Gastroesophageal sphincter (tissue), 4 donors: ENCODE measurements at regions not wholly inside any gene's neighbourhood (a gene's known extent, or its start where the extent isn't known, plus 50 kb on each side); places are given as distances from the start of the nearest gene placed in this dataset.
"Not testable (repeated sequence)": the region's sequence is repeated elsewhere in the genome, so short reads cannot be mapped to it uniquely, and the experiment has no call there.

ENCODE experiments used
- ATAC-seq: fragments of 150-250 bp; one replicate; pipeline ENCODE4 v1.9.1; 2016; ENCODE audit warnings: mild to moderate bottlenecking, moderate library complexity
- H3K27ac ChIP-seq, 4 donors: fragments of 200-600 bp; sonication (generic) in 3 of 4; 1 replicate in 3 of 4; 2 replicates in 1 of 4; pipeline ENCODE4 v1.5.1; 2016 to 2019
- H3K27me3 ChIP-seq: fragments of 200-600 bp; sonication (generic); one replicate; pipeline ENCODE4 v1.5.1; 2019
- H3K36me3 ChIP-seq, 2 donors: fragments of 200-600 bp; sonication (generic); one replicate each; pipeline ENCODE4 v1.5.1; 2019; ENCODE audit warnings: control low read depth in 1 of 2
- H3K4me1 ChIP-seq, 3 donors: fragments of 200-600 bp; sonication (generic); 1 replicate in 2 of 3; 2 replicates in 1 of 3; pipeline ENCODE4 v1.5.1; 2016 to 2019; ENCODE audit warnings: control low read depth in 2 of 3
- H3K4me3 ChIP-seq, 2 donors: fragments of 200-600 bp; sonication (generic); one replicate each; pipeline ENCODE4 v1.5.1; 2019; ENCODE audit warnings: mild to moderate bottlenecking in 1 of 2, moderate library complexity in 1 of 2
- H3K9me3 ChIP-seq, 3 donors: fragments of 200-600 bp; sonication (generic); one replicate each; pipeline ENCODE4 v1.5.1; 2017 to 2019; ENCODE audit warnings: control low read depth in 2 of 3
- CTCF ChIP-seq, 4 experiments: fragments of 200-600 bp in 2 of 4; fragments of 450-650 bp in 2 of 4; sonication (generic) in 1 of 4; IDR thresholded peaks; one replicate each; pipeline ENCODE4 v1.5.1; 2017 to 2019; ENCODE audit warnings: antibody characterized with exemption in 4 of 4, mild to moderate bottlenecking in 2 of 4, moderate library complexity in 2 of 4
- EP300 ChIP-seq: sonication (generic); formaldehyde crosslinking; IDR thresholded peaks from one replicate; pipeline ENCODE4 v1.6.1; 2017; ENCODE audit warnings: antibody characterized with exemption, mild to moderate bottlenecking
- POLR2A ChIP-seq, 2 donors: fragments of 450-650 bp; IDR thresholded peaks; one replicate each; pipeline ENCODE4 v1.6.1; 2017; ENCODE audit warnings: antibody characterized with exemption in 2 of 2, mild to moderate bottlenecking in 2 of 2, moderate library complexity in 1 of 2
- POLR2AphosphoS5 ChIP-seq: sonication (generic); formaldehyde crosslinking; IDR thresholded peaks from one replicate; pipeline ENCODE4 v1.6.1; 2017; ENCODE audit warnings: antibody characterized with exemption
- WGBS, 2 donors: methylation state at CpG; one replicate each; pipeline ENCODE4 v1.1.5; 2018; ENCODE audit warnings: low coverage in 1 of 2; 5-methylcytosine and 5-hydroxymethylcytosine counted together

DNA sequence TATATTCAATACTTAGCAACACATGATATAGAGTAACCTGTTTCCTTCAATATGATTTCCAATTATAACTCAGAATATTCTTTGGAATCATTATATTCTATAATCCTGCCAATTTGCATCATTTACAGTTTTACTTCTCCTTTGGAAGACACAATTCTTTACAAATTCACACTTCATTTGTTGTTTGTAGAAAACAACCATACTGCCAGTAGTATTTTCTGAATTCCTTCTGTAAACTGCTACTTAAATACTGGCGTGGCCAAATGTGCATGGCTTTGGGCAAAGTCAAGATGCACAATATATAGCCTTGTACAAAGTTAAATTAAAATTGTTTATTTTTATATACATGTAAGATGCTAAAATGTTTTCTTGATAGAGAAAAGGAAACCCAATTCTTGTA is 687.1 kb upstream of the NEGR1 start:
- Histone ChIP-seq H3K4me1 (no peaks in the 10 kb centered on the region), H3K9me3 (no peaks in the 10 kb centered on the region), H3K4me3 (no peak overlapping the region), H3K27me3 (no peaks in the 10 kb centered on the region), H3K27ac (no peak overlapping the region), H3K36me3 (no peaks in the 10 kb centered on the region)
- WGBS, 2 donors = 100% methylated on average over 1 of the region's 1 CpG
- ATAC-seq = no peak
- TF ChIP-seq EP300 = no peak
- no peak for TF ChIP-seq POLR2A (IDR thresholded peaks at IDR 0.05)
- no peak for TF ChIP-seq CTCF (IDR thresholded peaks at IDR 0.05)
- TF ChIP-seq POLR2AphosphoS5 = no peak

GRCh38 chr1:72954943-72955342 is 672.6 kb upstream of the NEGR1 start:
- H3K9me3 ChIP-seq = no peaks in the 10 kb centered on the region
- H3K27me3 ChIP-seq = no peaks in the 10 kb centered on the region
- H3K36me3 ChIP-seq = no peaks in the 10 kb centered on the region
- no peak overlapping the region for H3K4me3 ChIP-seq
- ATAC-seq = no peak
- H3K4me1 ChIP-seq = no peaks in the 10 kb centered on the region
- no peak for TF ChIP-seq CTCF (IDR thresholded peaks at IDR 0.05)
- no peak overlapping the region for H3K27ac ChIP-seq

GRCh38 chr1:72950900-72951299 is 668.6 kb upstream of the NEGR1 start:
- not testable (repeated sequence) for H3K27ac ChIP-seq, H3K4me1 ChIP-seq, ATAC-seq, H3K36me3 ChIP-seq, H3K27me3 ChIP-seq, H3K9me3 ChIP-seq, H3K4me3 ChIP-seq
- WGBS, 2 donors = 75 to 95% methylated on average over 3 of the region's 3 CpGs

DNA sequence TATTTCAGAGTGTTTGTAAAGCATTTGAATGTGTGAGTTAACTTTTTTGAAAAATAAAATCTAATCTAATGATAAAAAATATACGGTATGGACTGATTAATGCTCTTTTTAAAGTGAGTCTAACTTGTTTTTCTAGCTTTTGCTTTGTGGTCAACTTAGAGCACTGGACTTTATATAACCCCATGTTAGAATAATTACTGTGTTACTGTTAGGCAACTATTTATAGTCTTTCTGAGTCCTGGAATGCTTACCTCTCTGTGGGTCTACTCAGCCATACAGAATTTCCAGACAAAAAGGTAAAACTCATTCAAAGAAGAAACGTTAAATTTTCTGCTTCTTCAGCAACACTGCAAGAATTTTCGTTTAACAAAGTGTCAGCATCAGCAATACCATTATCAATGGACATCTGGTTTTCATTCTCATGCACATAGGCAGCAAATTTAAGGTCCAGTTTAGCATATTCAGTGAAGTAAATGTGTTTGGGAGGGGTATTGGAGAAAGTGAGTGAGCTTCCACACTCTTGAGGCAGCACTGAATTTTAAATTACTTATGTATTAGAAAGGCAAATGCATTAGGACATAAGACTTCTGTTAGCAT is 664.7 kb upstream of the NEGR1 start:
- Histone ChIP-seq H3K27ac (no peak overlapping the region), H3K4me3 (no peak overlapping the region), H3K4me1 (no peaks in the 10 kb centered on the region), H3K9me3 (no peaks in the 10 kb centered on the region), H3K36me3 (no peaks in the 10 kb centered on the region), H3K27me3 (no peaks in the 10 kb centered on the region)
- TF ChIP-seq EP300 (no peak), CTCF (IDR thresholded peaks at IDR 0.05) (no peak), POLR2AphosphoS5 (no peak), POLR2A (IDR thresholded peaks at IDR 0.05) (no peak)
- WGBS, 2 donors = 23 to 24% methylated on average over 3 of the region's 3 CpGs
- no peak for ATAC-seq

DNA sequence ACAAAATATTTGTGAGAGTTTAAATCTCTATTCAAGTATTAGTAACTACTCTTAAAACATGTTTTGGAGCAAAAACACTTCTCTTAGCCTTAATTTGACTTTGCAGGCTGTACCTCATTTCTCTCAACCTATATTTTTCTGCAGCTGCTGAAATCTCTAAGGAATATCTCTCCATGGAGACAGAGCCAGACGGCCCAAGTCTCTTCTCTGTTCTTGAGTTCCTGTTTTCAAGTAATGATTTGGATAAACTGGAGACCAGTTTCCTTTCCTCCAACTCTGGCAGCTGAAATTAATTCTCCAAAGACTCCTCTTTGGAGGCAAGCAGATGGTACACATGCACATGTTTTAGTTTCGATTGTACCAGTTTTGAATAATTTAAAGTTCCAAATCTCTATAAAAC is 659.7 kb upstream of the NEGR1 start:
- H3K27ac ChIP-seq = no peak overlapping the region
- H3K4me3 ChIP-seq = no peak overlapping the region
- no peaks in the 10 kb centered on the region for H3K4me1 ChIP-seq
- no peaks in the 10 kb centered on the region for H3K36me3 ChIP-seq
- no peak for ATAC-seq
- no peaks in the 10 kb centered on the region for H3K27me3 ChIP-seq
- no peak for TF ChIP-seq CTCF (IDR thresholded peaks at IDR 0.05)
- no peak for TF ChIP-seq EP300
- TF ChIP-seq POLR2A (IDR thresholded peaks at IDR 0.05) = no peak
- no peak for TF ChIP-seq POLR2AphosphoS5
- H3K9me3 ChIP-seq = no peaks in the 10 kb centered on the region
- 16 to 47% methylated on average over 2 of the region's 2 CpGs for WGBS, 2 donors

- Histone ChIP-seq H3K4me1 (no peaks in the 10 kb centered on the region), H3K27ac (no peak overlapping the region), H3K9me3 (no peaks in the 10 kb centered on the region), H3K36me3 (no peaks in the 10 kb centered on the region), H3K4me3 (no peak overlapping the region), H3K27me3 (no peaks in the 10 kb centered on the region)
- WGBS, 2 donors = 15 to 32% methylated on average over 1 of the region's 1 CpG
- no peak for ATAC-seq
- TF ChIP-seq POLR2AphosphoS5 (no peak), POLR2A (IDR thresholded peaks at IDR 0.05) (no peak)
These were observed 656.1 kb upstream of the NEGR1 start for GRCh38 chr1:72938408-72938807.
